ENCODE measurements at regions not wholly inside any gene's neighbourhood (a gene's known extent, or its start where the extent isn't known, plus 50 kb on each side); places are given as distances from the start of the nearest gene placed in this dataset.

DNA sequence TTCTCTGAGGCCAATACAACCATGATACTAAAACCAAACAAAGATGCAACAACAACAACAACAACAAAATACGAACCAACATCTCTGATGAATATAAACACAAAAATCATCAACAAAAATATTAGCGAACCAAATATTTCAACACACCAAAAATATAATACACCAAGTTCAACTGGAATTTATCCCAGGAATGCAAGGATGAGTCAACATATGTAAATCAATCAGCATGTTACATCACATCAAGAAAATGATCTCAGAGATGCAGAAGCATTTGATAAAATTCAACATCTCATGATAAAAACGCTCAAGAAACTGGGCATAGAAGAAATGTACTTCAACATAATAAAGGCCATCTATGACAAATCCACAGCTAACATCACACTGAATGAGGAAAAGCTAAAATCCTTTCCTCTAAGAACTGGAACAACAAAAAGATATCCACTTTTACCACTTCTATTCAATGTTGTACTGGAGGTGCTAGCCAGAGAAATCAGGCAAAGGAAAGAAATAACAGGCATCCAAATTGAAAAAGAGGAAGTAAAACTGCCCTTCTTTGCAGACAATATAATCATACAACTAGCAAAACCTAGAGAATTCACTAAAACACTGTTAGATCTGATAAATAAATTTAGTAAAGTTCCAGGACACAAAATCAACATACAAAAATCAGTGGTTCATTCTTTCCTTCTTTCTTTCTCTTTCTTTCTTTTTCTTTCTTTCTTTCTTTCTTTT, 2448.7 kb upstream of the PCDH20 start:
- TF ChIP-seq, protein P1, sequence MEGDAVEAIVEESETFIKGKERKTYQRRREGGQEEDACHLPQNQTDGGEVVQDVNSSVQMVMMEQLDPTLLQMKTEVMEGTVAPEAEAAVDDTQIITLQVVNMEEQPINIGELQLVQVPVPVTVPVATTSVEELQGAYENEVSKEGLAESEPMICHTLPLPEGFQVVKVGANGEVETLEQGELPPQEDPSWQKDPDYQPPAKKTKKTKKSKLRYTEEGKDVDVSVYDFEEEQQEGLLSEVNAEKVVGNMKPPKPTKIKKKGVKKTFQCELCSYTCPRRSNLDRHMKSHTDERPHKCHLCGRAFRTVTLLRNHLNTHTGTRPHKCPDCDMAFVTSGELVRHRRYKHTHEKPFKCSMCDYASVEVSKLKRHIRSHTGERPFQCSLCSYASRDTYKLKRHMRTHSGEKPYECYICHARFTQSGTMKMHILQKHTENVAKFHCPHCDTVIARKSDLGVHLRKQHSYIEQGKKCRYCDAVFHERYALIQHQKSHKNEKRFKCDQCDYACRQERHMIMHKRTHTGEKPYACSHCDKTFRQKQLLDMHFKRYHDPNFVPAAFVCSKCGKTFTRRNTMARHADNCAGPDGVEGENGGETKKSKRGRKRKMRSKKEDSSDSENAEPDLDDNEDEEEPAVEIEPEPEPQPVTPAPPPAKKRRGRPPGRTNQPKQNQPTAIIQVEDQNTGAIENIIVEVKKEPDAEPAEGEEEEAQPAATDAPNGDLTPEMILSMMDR (IDR thresholded peaks at IDR 0.05; ENCODE audit: insufficient read depth, low read depth, low read length, missing control alignments) = no peak
- DNase-seq (ENCODE audit: low read depth) = no peak
- H3K4me3 ChIP-seq (ENCODE audit: low read depth, low read length) = no peak overlapping the region

DNA sequence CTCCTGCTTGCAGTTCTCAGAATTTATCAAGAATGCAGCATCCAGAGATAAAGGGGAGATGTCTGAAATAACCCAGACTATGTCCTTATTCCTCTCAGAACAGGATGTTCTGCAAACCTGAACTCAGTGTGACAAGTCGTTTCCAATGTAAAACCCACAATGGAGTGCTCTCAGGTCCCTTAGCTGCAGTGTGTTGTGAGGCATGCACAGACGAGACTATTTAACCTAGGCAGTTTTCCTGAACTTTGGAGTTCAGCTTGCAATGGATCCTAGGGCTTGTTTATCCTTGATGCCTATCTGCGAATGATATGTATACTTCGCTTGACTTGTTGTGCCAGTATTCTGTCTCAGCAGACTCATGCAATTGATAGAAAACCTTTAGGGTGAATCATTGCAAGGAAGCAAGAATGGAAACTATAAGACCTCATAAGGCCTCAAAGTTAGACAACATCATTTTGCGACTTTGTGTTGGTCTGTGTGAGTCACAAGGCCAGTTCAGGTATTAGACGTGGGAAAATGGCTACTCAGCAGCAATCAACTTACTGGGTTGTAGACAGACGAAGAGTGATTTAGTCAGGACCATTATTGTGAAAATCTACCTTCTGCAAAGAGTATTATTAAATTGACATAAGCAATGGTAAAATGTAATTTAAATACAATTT, 2439.9 kb upstream of the PCDH20 start:
- no peak for DNase-seq (ENCODE audit: low read depth)
- no peak overlapping the region for H3K4me3 ChIP-seq (ENCODE audit: low read depth, low read length)
- TF ChIP-seq, protein P1 (IDR thresholded peaks at IDR 0.05; ENCODE audit: insufficient read depth, low read depth, low read length, missing control alignments) = no peak

DNA sequence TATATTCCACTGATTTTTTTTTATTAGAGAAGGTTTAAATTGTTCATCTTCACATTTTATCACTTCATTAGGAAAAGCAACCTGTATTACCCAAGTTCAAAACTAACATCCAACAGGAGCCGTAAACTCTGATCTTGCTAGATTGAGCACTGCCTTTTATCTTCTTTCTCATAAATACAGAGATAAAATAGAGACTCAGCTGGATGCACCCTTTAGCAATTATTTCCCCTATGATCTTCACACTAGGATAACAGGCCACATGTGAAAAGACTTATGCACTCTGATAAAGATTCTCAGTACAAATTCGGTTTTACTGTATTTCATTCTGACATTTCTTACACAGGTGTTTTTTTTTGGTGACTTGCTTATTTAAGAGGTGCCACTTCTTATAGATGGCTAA, 2438.2 kb upstream of the PCDH20 start:
- H3K4me3 ChIP-seq (ENCODE audit: low read depth, low read length) = no peak overlapping the region
- no peak for DNase-seq (ENCODE audit: low read depth)
- TF ChIP-seq, protein P1 (IDR thresholded peaks at IDR 0.05; ENCODE audit: insufficient read depth, low read depth, low read length, missing control alignments) = no peak

DNA sequence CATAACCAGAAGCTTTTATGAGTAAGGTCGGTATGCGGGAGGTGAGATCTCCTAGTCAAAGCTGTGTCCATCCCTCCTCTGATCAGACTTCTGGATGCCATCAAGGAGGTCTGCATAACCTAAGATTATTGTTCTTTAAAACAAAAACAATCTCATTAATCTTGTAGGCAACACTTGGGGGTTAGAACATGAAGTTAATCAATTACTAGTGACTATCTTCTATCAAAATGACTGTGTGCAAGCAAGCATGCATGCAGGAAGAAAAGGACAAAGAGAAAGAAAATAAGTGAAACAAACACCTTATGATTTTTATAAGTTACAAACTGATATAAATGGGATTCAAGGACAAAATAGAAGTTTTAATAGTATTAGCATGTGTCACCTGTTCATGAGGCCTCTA, 2435.9 kb upstream of the PCDH20 start:
- no peak overlapping the region for H3K4me3 ChIP-seq (ENCODE audit: low read depth, low read length)
- TF ChIP-seq, protein P1 (IDR thresholded peaks at IDR 0.05; ENCODE audit: insufficient read depth, low read depth, low read length, missing control alignments) = no peak

DNA sequence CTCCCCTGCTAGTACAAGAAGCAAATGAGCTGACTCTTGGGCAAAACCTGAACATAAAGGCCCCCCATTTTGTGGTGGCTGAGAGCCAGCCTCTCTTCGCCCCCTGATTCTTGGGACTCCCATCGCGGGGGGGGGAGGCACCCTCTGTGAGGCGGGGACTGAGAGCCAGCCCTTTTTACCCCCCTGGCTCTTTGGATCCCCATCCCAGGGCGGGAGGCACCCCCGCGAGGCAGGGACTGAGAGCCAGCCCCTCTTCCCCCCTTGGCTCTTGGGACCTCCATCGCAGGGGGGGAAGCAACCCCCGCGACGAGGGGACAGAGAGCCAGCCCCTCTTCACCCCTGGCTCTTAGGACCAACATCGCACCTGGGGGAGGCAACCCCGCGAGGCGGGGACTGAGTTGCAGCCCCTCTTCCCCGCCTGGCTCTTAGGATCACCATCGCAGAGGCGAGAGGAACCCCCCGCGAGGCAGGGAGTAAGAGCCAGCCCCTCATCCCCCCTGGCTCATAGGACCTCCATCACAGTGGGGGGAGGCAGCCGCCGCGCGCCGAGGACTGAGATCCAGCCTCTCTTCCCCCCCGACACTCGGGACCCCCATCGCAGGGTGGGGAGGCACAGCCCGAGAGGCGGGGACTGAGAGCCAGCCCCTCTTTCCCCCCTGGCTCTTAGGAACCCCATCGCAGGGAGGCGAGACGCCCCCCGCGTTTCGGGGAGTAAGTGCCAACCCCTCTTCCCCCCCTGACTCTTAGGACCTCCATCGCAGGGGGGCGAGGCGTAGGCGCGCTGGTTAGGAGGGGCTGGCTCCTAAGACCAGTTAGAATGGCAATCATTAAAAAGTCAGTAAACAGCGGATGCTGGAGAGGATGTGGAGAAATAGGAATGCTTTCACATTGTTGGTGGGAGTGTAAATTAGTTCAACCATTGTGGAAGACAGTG, 2428.4 kb upstream of the PCDH20 start:
- TF ChIP-seq, protein P1 (IDR thresholded peaks at IDR 0.05; ENCODE audit: insufficient read depth, low read depth, low read length, missing control alignments) = no peak

More for the DNA sequence above, 2435.9 kb upstream of the PCDH20 start:
- DNase-seq (ENCODE audit: low read depth) = no peak

DNA sequence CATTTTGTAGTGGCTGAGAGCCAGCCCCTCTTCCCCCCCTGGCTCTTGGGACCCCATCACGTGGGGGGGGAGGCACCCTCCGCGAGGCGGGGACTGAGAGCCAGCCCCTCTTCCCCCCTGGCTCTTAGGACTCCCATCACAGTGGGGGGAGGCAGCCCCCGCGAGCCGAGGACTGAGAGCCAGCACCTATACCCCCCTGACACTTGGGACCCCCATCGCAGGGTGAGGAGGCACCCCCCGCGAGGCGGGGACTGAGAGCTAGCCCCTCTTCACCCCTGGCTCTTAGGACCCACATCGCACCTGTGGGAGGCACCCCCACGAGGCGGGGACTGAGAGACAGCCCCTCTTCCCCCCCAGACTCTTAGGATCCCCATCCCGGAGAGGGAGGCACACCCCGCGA, 2426.5 kb upstream of the PCDH20 start:
- TF ChIP-seq, protein P1 (IDR thresholded peaks at IDR 0.05; ENCODE audit: insufficient read depth, low read depth, low read length, missing control alignments) = no peak
- H3K4me3 ChIP-seq (ENCODE audit: low read depth, low read length) = no peak overlapping the region
- no peak for DNase-seq (ENCODE audit: low read depth)

More for the DNA sequence above, 2428.4 kb upstream of the PCDH20 start:
- H3K4me3 ChIP-seq (ENCODE audit: low read depth, low read length) = no peak overlapping the region
- no peak for DNase-seq (ENCODE audit: low read depth)
